ENCODE measurements at regions not wholly inside any gene's neighbourhood (a gene's known extent, or its start where the extent isn't known, plus 50 kb on each side); places are given as distances from the start of the nearest gene placed in this dataset.

GRCh38 chr12:124661341-124661740 lies 93.9 kb upstream of the NCOR2 start:
- TF ChIP-seq CTCF (conservative IDR thresholded peaks at IDR 0.05): peak; percentile 28; the same call in 1 of the 3 replicates
- Mint-ChIP-seq H3K4me3 (no peak overlapping the region), H3K4me1 (peaks cover 11 to 12% of the 10 kb centered on the region in 2 experiments), H3K36me3 (ENCODE audit: insufficient read depth in 1 of 3, low read depth in 3 of 3) (no peaks in the 10 kb centered on the region), H3K27ac (peak overlapping the region in 1 of 3 experiments; percentile 11; a peak in 1 of 7 replicates), H3K27me3 (ENCODE audit: low read depth) (peaks cover under 1% of the 10 kb centered on the region), H3K9me3 (peaks cover 0 to 4% of the 10 kb centered on the region in 2 experiments; a peak in 2 of 5 replicates)
- Histone ChIP-seq H2AFZ (ENCODE audit: low read length) (no peak overlapping the region), H3K27me3 (ENCODE audit: insufficient read depth, low read length) (no peaks in the 10 kb centered on the region), H4K91ac (ENCODE audit: insufficient read length, low read depth, low read length) (no peak overlapping the region), H3K14ac (ENCODE audit: insufficient read depth, low read length) (no peak overlapping the region), H3K9me3 (ENCODE audit: control insufficient read depth, low read depth, low read length) (no peaks in the 10 kb centered on the region), H2BK15ac (ENCODE audit: low read depth, low read length) (no peak overlapping the region), H3K23me2 (ENCODE audit: insufficient read length, low read depth, low read length, poor library complexity, severe bottlenecking) (no peaks in the 10 kb centered on the region), H3K56ac (ENCODE audit: insufficient read length, low read depth, low read length) (no peak overlapping the region), H3K79me2 (ENCODE audit: insufficient read depth, low read length) (no peaks in the 10 kb centered on the region), H2BK12ac (ENCODE audit: insufficient read length, low read depth, low read length) (no peak overlapping the region), H2BK5ac (ENCODE audit: insufficient read length, low read length) (no peak overlapping the region), H3K79me1 (ENCODE audit: insufficient read depth, low read depth, low read length, poor library complexity, severe bottlenecking) (no peaks in the 10 kb centered on the region), H4K5ac (ENCODE audit: insufficient read length, low read depth, low read length) (no peak overlapping the region), H3K23ac (ENCODE audit: insufficient read length, low read depth, low read length) (no peak overlapping the region), H3K4me2 (ENCODE audit: insufficient read depth, insufficient read length, low read length) (no peak overlapping the region), H3T11ph (ENCODE audit: low read length) (no peak overlapping the region), H3K18ac (ENCODE audit: insufficient read length, low read depth, low read length) (no peak overlapping the region), H4K8ac (replicated peaks; ENCODE audit: insufficient read length, low read depth, low read length) (no peak overlapping the region), H3K27ac (ENCODE audit: insufficient read length, low read depth, low read length) (no peak overlapping the region), H3K9ac (ENCODE audit: extremely low read depth, insufficient read length, low read length) (no peak overlapping the region), H2BK120ac (ENCODE audit: low read depth, low read length, poor library complexity, severe bottlenecking) (no peak overlapping the region), H3K4me1 (ENCODE audit: insufficient read depth, low read length) (no peaks in the 10 kb centered on the region), H4K20me1 (ENCODE audit: control insufficient read depth, insufficient read depth, insufficient read length) (no peaks in the 10 kb centered on the region), H2BK20ac (ENCODE audit: low read depth, low read length, poor library complexity, severe bottlenecking) (no peak overlapping the region), H2AK5ac (ENCODE audit: insufficient read length, low read length) (no peak overlapping the region), H3K4ac (ENCODE audit: low read depth, low read length) (no peak overlapping the region)
- DNase-seq: no peak
- WGBS (ENCODE audit: extremely low coverage, insufficient read length, low lambda C conversion rate): no CpG with 5 or more reads among the region's 7 CpGs

Data from H9 (cell line).